ENCODE measurements at regions not wholly inside any gene's neighbourhood (a gene's known extent, or its start where the extent isn't known, plus 50 kb on each side); places are given as distances from the start of the nearest gene placed in this dataset.
"Not testable (repeated sequence)": the region's sequence is repeated elsewhere in the genome, so short reads cannot be mapped to it uniquely, and the experiment has no call there.

GRCh38 chr7:54259185-54259584 is 283.0 kb upstream of the VSTM2A start:
- no peak for TF ChIP-seq CTCF (IDR thresholded peaks at IDR 0.05)
- Histone ChIP-seq H3K4me3 (no peak overlapping the region), H3K36me3 (no peaks in the 10 kb centered on the region), H3K9me3 (no peaks in the 10 kb centered on the region), H3K27ac (no peak overlapping the region), H3K4me1 (no peaks in the 10 kb centered on the region), H3K27me3 (ENCODE audit: low read depth) (no peaks in the 10 kb centered on the region)
- DNase-seq (no peak), ATAC-seq (no peak)
- intact Hi-C loops (cut with DNase I), result no loop called here

GRCh38 chr7:54260941-54261371 is 281.2 kb upstream of the VSTM2A start:
- Histone ChIP-seq H3K36me3 (no peaks in the 10 kb centered on the region), H3K27me3 (ENCODE audit: low read depth) (no peaks in the 10 kb centered on the region), H3K9me3 (no peaks in the 10 kb centered on the region), H3K4me1 (no peaks in the 10 kb centered on the region), H3K27ac (no peak overlapping the region), H3K4me3 (no peak overlapping the region)
- ATAC-seq, result no peak
- DNase-seq, result no peak
- intact Hi-C loops (cut with DNase I), result no loop called here
- no peak for TF ChIP-seq CTCF (IDR thresholded peaks at IDR 0.05)

GRCh38 chr7:54278847-54279246 is 263.3 kb upstream of the VSTM2A start:
- DNase-seq (no peak), ATAC-seq (no peak)
- no peaks in the 10 kb centered on the region for H3K4me1 ChIP-seq
- TF ChIP-seq CTCF (IDR thresholded peaks at IDR 0.05), result no peak
- no peaks in the 10 kb centered on the region for H3K36me3 ChIP-seq
- H3K27me3 ChIP-seq (ENCODE audit: low read depth), result no peaks in the 10 kb centered on the region
- H3K27ac ChIP-seq, result no peak overlapping the region
- peaks cover 9% of the 10 kb centered on the region for H3K9me3 ChIP-seq
- intact Hi-C loops (cut with DNase I), result no loop called here
- no peak overlapping the region for H3K4me3 ChIP-seq

GRCh38 chr7:54292171-54292925 is 249.8 kb upstream of the VSTM2A start:
- H3K27me3 ChIP-seq (ENCODE audit: low read depth), result no peaks in the 10 kb centered on the region
- DNase-seq, result no peak
- no peak overlapping the region for H3K27ac ChIP-seq
- no peaks in the 10 kb centered on the region for H3K36me3 ChIP-seq
- intact Hi-C loops (cut with DNase I), result no loop called here
- no peaks in the 10 kb centered on the region for H3K4me1 ChIP-seq
- no peak overlapping the region for H3K4me3 ChIP-seq
- no peak for ATAC-seq
- no peak for TF ChIP-seq CTCF (IDR thresholded peaks at IDR 0.05)
- H3K9me3 ChIP-seq, result peaks cover 6% of the 10 kb centered on the region

- Histone ChIP-seq H3K9me3 (no peaks in the 10 kb centered on the region), H3K27me3 (ENCODE audit: low read depth) (no peaks in the 10 kb centered on the region), H3K4me1 (no peaks in the 10 kb centered on the region), H3K4me3 (no peak overlapping the region), H3K27ac (no peak overlapping the region), H3K36me3 (no peaks in the 10 kb centered on the region)
- ATAC-seq (no peak), DNase-seq (no peak)
- no peak for TF ChIP-seq CTCF (IDR thresholded peaks at IDR 0.05)
- intact Hi-C loops (cut with DNase I), result no loop called here
Observed at GRCh38 chr7:54299426-54299825, 242.7 kb upstream of the VSTM2A start.

GRCh38 chr7:54315955-54316354 is 226.2 kb upstream of the VSTM2A start:
- H3K36me3 ChIP-seq; intact Hi-C loops (cut with DNase I); H3K4me1 ChIP-seq; H3K27ac ChIP-seq; H3K27me3 ChIP-seq (ENCODE audit: low read depth); H3K9me3 ChIP-seq; DNase-seq; ATAC-seq; H3K4me3 ChIP-seq: not testable (repeated sequence)
